HCT116 (cell line): ENCODE measurements at regions not wholly inside any gene's neighbourhood (a gene's known extent, or its start where the extent isn't known, plus 50 kb on each side); places are given as distances from the start of the nearest gene placed in this dataset.

Experiments used
- CTCF ChIP-seq, 3 experiments: fragments of 200-600 bp in 1 of 3; sonication (generic) in 1 of 3; IDR thresholded peaks in 2 of 3; conservative IDR thresholded peaks in 1 of 3; 2 replicates each; pipeline ENCODE4 v1.5.1; 2012 to 2017; ENCODE audit warnings: low read depth in 2 of 3, low read length in 2 of 3, antibody characterized with exemption in 1 of 3, borderline replicate concordance in 1 of 3, control low read depth in 1 of 3, mild to moderate bottlenecking in 1 of 3, mixed read lengths in 1 of 3, mixed run types in 1 of 3, moderate library complexity in 1 of 3; ENCODE audit not compliant: insufficient read depth in 1 of 3
- EZH2phosphoT487 ChIP-seq: fragments of 200-600 bp; IDR thresholded peaks from 2 replicates; pipeline ENCODE4 v1.6.1; 2018; ENCODE audit warnings: antibody characterized with exemption, borderline replicate concordance
- MAX ChIP-seq: IDR thresholded peaks from 2 replicates; pipeline ENCODE4 v1.6.1; 2012
- POLR2A ChIP-seq: IDR thresholded peaks from 2 replicates; pipeline ENCODE4 v1.7.0; 2011; ENCODE audit warnings: borderline replicate concordance; ENCODE audit not compliant: insufficient read depth, insufficient read length; ENCODE audit errors: extremely low read depth
- SIN3A ChIP-seq: IDR thresholded peaks from 2 replicates; pipeline ENCODE4 v1.6.1; 2012; ENCODE audit warnings: low read depth
- YY1 ChIP-seq: IDR thresholded peaks from 2 replicates; pipeline ENCODE4 v1.6.1; 2011; ENCODE audit warnings: low read length, low read depth, moderate library complexity, mild to moderate bottlenecking; ENCODE audit not compliant: insufficient replicate concordance; ENCODE audit errors: extremely low read depth

DNA sequence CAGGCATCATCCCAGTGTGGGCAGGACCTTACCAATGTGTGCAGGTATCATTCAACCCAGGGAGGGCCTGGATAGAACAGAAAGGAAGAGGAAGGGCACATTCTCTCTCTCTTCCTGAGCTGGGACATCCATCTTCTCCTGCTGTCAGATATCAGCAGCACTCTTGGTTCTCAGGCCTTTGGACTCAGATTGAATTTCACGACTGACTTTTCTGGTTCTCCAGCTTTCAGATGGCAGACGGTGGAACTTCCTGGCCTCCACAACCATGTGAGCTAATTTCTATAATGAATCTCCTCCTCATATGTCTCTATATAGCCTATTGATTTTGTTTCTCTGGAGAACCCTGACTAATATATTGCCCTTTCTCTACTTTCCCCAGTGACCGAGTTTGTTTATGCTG, 77.3 kb downstream of the OLFM4 start:
- no peak for TF ChIP-seq SIN3A
- no peak for TF ChIP-seq EZH2phosphoT487
- no peak for TF ChIP-seq YY1
- TF ChIP-seq CTCF (IDR thresholded peaks at IDR 0.05 in 2 of 3, conservative IDR thresholded peaks at IDR 0.05 in 1 of 3; ENCODE audit: borderline replicate concordance in 1 of 3, insufficient read depth in 1 of 3, low read depth in 2 of 3, low read length in 2 of 3) = no peak
- TF ChIP-seq MAX = no peak
- no peak for TF ChIP-seq POLR2A
